Glutamatergic neuron (in vitro differentiated cells): ENCODE measurements at regions not wholly inside any gene's neighbourhood (a gene's known extent, or its start where the extent isn't known, plus 50 kb on each side); places are given as distances from the start of the nearest gene placed in this dataset.

Experiments
- DNase-seq: peaks from one replicate; pipeline ENCODE4 v3.0.0; 2022
- H3K27ac Mint-ChIP-seq: one replicate; pipeline ENCODE4 v1.8.0; 2020; ENCODE audit warnings: mild to moderate bottlenecking, mixed read lengths, inconsistent platforms; ENCODE audit not compliant: unreplicated experiment
- H3K27me3 Mint-ChIP-seq: one replicate; pipeline ENCODE4 v1.8.0; 2020; ENCODE audit warnings: mild to moderate bottlenecking, moderate library complexity, mixed read lengths, inconsistent platforms; ENCODE audit not compliant: unreplicated experiment
- H3K36me3 Mint-ChIP-seq: one replicate; pipeline ENCODE4 v1.8.0; 2020; ENCODE audit warnings: mild to moderate bottlenecking, mixed read lengths, inconsistent platforms; ENCODE audit not compliant: unreplicated experiment
- H3K4me1 Mint-ChIP-seq: one replicate; pipeline ENCODE4 v1.8.0; 2020; ENCODE audit warnings: mild to moderate bottlenecking, low read depth, mixed read lengths, inconsistent platforms; ENCODE audit not compliant: unreplicated experiment
- H3K4me3 Mint-ChIP-seq: one replicate; pipeline ENCODE4 v1.8.0; 2020; ENCODE audit warnings: mild to moderate bottlenecking, mixed read lengths, inconsistent platforms; ENCODE audit not compliant: unreplicated experiment
- H3K9me3 Mint-ChIP-seq: one replicate; pipeline ENCODE4 v1.8.0; 2020; ENCODE audit warnings: mild to moderate bottlenecking, moderate library complexity, mixed read lengths, inconsistent platforms; ENCODE audit not compliant: unreplicated experiment
- TF ChIP-seq, protein P1 (sequence below): fragments of 200-600 bp; sonication (generic); IDR thresholded peaks from one replicate; pipeline ENCODE4 v1.5.0; 2021; ENCODE audit not compliant: partially characterized antibody, unreplicated experiment

DNA sequence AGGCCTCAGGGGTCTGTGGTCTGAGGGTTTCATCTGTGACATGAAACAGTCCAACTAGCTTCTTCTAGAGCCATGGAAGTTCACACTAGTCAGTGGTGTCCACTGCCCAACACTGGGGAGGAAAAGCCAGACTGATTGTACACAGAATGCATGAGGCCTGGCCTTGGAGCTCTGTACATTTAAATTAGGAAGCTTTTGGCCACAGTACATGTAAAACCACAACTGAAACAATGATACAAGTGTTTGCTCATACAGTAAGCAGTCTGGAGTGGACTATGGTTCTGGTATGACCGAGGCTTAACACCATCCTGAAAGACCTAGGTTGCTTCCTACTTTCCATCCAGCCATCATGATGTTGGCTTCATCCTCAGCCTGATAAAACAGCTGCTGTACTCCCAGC, 73.8 kb upstream of the SESN3 start:
- peaks cover 3% of the 10 kb centered on the region for H3K4me1 Mint-ChIP-seq
- TF ChIP-seq, protein P1, sequence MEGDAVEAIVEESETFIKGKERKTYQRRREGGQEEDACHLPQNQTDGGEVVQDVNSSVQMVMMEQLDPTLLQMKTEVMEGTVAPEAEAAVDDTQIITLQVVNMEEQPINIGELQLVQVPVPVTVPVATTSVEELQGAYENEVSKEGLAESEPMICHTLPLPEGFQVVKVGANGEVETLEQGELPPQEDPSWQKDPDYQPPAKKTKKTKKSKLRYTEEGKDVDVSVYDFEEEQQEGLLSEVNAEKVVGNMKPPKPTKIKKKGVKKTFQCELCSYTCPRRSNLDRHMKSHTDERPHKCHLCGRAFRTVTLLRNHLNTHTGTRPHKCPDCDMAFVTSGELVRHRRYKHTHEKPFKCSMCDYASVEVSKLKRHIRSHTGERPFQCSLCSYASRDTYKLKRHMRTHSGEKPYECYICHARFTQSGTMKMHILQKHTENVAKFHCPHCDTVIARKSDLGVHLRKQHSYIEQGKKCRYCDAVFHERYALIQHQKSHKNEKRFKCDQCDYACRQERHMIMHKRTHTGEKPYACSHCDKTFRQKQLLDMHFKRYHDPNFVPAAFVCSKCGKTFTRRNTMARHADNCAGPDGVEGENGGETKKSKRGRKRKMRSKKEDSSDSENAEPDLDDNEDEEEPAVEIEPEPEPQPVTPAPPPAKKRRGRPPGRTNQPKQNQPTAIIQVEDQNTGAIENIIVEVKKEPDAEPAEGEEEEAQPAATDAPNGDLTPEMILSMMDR: no peak
- peaks cover 2% of the 10 kb centered on the region for H3K9me3 Mint-ChIP-seq
- H3K36me3 Mint-ChIP-seq: peaks cover 2% of the 10 kb centered on the region
- no peak overlapping the region for H3K4me3 Mint-ChIP-seq
- DNase-seq: no peak
- H3K27ac Mint-ChIP-seq: no peak overlapping the region
- peaks cover 1% of the 10 kb centered on the region for H3K27me3 Mint-ChIP-seq

DNA sequence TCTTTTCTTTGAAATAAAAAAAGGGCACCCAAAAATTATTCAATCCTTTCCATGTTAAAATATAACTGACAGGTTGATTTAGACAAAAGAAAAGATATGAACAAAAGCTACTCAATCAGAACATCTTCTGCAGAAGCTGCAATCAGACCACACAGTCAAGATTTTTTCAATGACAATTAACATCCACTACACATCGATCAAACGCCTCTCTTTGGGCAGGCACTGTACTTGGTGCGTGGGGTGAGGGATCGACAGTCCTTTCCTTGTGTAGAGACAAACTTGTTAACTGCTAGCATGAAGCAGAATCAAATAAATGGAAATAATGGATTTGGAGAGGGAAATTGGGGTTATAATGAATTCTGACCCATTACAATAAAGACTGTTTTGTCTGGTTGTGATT, 71.2 kb upstream of the SESN3 start:
- Mint-ChIP-seq H3K27me3 (peaks cover 3% of the 10 kb centered on the region), H3K4me3 (no peak overlapping the region), H3K36me3 (no peaks in the 10 kb centered on the region), H3K4me1 (peaks cover 18% of the 10 kb centered on the region), H3K27ac (no peak overlapping the region), H3K9me3 (peaks cover 2% of the 10 kb centered on the region)
- no peak for DNase-seq
- TF ChIP-seq, protein P1: no peak

DNA sequence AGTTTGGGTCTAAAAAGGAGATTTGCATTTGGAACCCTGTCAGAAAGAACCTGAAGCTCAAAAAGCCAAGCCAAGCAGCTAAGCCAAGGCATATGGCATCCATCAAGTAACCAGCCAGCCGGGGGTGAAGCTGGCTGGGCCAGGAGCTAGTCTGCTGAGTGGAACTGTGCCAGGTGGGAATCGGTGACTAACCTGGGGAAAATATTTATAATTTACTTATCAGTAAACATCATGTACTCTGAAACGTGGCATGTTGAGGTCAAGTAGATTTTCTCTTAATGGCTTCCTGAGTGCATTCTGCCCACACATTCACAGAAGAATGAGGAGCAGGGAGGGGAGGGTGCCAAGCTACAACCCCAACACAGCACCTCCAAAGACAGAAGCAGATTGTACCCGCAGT, 70.5 kb upstream of the SESN3 start:
- H3K4me3 Mint-ChIP-seq: no peak overlapping the region
- DNase-seq: no peak
- peaks cover 18% of the 10 kb centered on the region for H3K4me1 Mint-ChIP-seq
- no peaks in the 10 kb centered on the region for H3K36me3 Mint-ChIP-seq
- no peak overlapping the region for H3K27ac Mint-ChIP-seq
- H3K9me3 Mint-ChIP-seq: peaks cover 2% of the 10 kb centered on the region
- TF ChIP-seq, protein P1: no peak
- H3K27me3 Mint-ChIP-seq: peaks cover 3% of the 10 kb centered on the region

DNA sequence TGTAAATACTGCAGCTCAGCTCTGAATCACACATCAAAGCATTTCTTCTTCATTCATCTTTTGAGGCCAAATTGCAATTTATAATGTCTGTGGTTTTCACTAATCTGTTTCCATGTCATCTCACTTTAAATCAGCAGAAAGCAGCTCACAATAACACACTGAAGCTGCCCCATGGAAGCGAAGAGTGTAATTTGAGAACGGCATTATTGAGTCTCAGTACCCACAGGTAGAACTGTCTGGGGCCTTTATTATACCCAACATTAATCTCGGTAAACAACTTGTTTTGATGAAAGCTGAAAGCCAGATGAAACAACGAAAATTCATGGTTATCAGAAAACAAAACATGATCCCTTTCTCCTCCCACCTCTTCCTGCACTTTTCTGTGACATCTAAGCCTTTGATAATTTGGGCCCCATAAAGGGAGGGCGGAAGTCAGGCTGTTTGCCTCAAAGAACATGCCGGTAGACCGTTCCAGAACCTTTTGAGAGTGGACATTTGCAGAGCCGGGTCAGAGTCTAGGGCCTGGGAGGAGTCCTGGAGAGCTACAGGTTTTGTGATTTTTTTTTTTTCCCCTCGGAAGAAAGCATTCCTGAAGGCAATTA, 68.2 kb upstream of the SESN3 start:
- H3K27me3 Mint-ChIP-seq: peaks cover 3% of the 10 kb centered on the region
- H3K4me3 Mint-ChIP-seq: no peak overlapping the region
- DNase-seq: no peak
- H3K4me1 Mint-ChIP-seq: peaks cover 21% of the 10 kb centered on the region
- H3K36me3 Mint-ChIP-seq: no peaks in the 10 kb centered on the region
- peak overlapping the region; percentile 67 for H3K27ac Mint-ChIP-seq
- peaks cover 2% of the 10 kb centered on the region for H3K9me3 Mint-ChIP-seq
- TF ChIP-seq, protein P1: no peak

DNA sequence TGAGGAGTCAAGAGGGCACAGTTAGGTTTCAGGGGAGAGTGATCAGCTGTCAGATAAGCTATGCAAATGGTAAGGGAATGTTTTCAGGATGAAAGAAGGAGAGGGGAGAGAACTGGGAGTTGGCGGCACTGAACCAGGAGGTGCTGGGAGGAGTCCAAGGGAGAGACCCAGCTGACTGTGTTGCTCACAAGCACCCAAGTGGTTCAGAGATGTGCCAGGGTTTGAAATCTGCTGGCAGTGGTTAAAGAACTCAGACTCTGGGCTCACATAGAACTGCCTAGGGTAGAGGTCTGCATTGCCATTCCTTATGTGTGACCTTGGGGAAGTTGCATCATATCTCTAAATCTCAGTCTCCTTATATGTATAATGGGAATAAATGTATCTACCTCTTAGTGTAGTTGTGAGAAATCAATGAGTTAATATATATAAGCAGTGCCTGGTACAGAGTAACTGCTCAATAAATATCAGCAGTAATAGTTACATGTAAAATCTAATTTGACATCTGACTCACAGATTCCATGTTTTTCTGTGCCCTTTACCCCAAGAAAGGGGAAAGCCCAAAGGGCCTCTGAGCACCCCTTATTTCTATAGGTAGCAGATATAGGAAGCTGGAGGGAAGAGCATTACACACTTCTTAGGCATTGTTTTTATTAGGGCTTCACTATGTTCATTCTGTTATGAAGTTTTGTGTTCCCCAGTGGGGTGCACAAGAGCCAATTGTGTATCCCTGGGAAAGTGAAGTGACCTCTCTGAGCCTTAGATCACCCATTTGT, 66.9 kb upstream of the SESN3 start:
- H3K4me3 Mint-ChIP-seq: no peak overlapping the region
- H3K36me3 Mint-ChIP-seq: no peaks in the 10 kb centered on the region
- H3K4me1 Mint-ChIP-seq: peaks cover 21% of the 10 kb centered on the region
- TF ChIP-seq, protein P1: no peak
- H3K9me3 Mint-ChIP-seq: no peaks in the 10 kb centered on the region
- no peak for DNase-seq
- peaks cover 3% of the 10 kb centered on the region for H3K27me3 Mint-ChIP-seq
- no peak overlapping the region for H3K27ac Mint-ChIP-seq
